Adrenal gland (tissue), 9 donors: ENCODE measurements at regions not wholly inside any gene's neighbourhood (a gene's known extent, or its start where the extent isn't known, plus 50 kb on each side); places are given as distances from the start of the nearest gene placed in this dataset.
A peak's percentile ranks its signal among the peaks of the same experiment; 100 is the strongest.

Experiments
- DNase-seq, 7 donors: peaks; one replicate each; pipeline ENCODE4 v3.0.0-alpha.2; 2019 to 2020
- H3K27ac ChIP-seq, 5 donors: fragments of 200-600 bp; sonication (generic) in 4 of 5; 1 replicate in 3 of 5; 2 replicates in 2 of 5; pipeline versions ENCODE4 v1.5.1 to v1.8.0; 2016 to 2020; ENCODE audit warnings: mild to moderate bottlenecking in 1 of 5
- H3K27me3 ChIP-seq: fragments of 200-600 bp; 2 replicates; pipeline ENCODE4 v1.8.0; 2021
- H3K36me3 ChIP-seq, 2 donors: fragments of 200-600 bp; replicated peaks in 1 of 2; 1 replicate in 1 of 2; 2 replicates in 1 of 2; pipeline versions ENCODE4 v1.5.1 to v1.8.0; 2018 to 2022
- H3K4me1 ChIP-seq, 2 donors: fragments of 200-600 bp; replicated peaks in 1 of 2; 1 replicate in 1 of 2; 2 replicates in 1 of 2; pipeline versions ENCODE4 v1.5.1 to v1.8.0; 2018 to 2021
- H3K4me3 ChIP-seq, 4 donors: fragments of 200-600 bp; sonication (generic) in 3 of 4; one replicate each; pipeline ENCODE4 v1.5.1; 2016 to 2018
- H3K9me3 ChIP-seq, 3 donors: fragments of 200-600 bp; sonication (generic) in 1 of 3; replicated peaks in 1 of 3; 1 replicate in 2 of 3; 2 replicates in 1 of 3; pipeline versions ENCODE4 v1.5.1 to v1.8.0; 2016 to 2021
- POLR2A ChIP-seq, 2 donors: fragments of 450-650 bp; IDR thresholded peaks; one replicate each; pipeline ENCODE4 v1.6.1; 2017; ENCODE audit warnings: antibody characterized with exemption in 2 of 2, mild to moderate bottlenecking in 2 of 2, moderate library complexity in 1 of 2
- WGBS, 4 donors: extraction: QIAGEN DNeasy Blood & Tissue Kit in 2 of 4; methylation state at CpG; one replicate each; pipeline versions ENCODE4 v1.1.5 to v1.1.7; 2013 to 2017; 5-methylcytosine and 5-hydroxymethylcytosine counted together
- intact Hi-C, 2 donors: fragments of 100-400 bp; cut with DNase I; formaldehyde crosslinking; loops; one replicate each; pipeline versions ENCODE4 v1.14.1 to v1.15.0; 2022 to 2023
- TF ChIP-seq, protein P1 (sequence below), 6 experiments: fragments of 450-650 bp in 4 of 6; fragments of 200-600 bp in 2 of 6; sonication (generic) in 1 of 6; IDR thresholded peaks; 1 replicate in 5 of 6; 2 replicates in 1 of 6; pipeline versions ENCODE4 v1.5.1 to v1.8.0; 2016 to 2021; ENCODE audit warnings: antibody characterized with exemption in 6 of 6, mild to moderate bottlenecking in 2 of 6, moderate library complexity in 1 of 6
- donor health status: healthy with polysubstance abuse.
- donor health status: Bipolar disorder and iron deficiency.
- donor health status: DM: yes; HTN: yes; CAD: no.
- donor health status: DM: no; HTN: no; CAD: no.
- donor health status: DM: no; HTN: no; CAD: no.

GRCh38 chr10:31754803-31755624 lies 173.6 kb downstream of the ARHGAP12 start:
- intact Hi-C loops = no loop called here
- WGBS, 4 donors = 51 to 69% (median 54%) methylated on average over 13 to 14 of the region's 14 CpGs
- peak in 6 of 7 donors; percentile 43 to 71 (median 62) for DNase-seq
- peaks cover 12 to 54% of the 10 kb centered on the region in 2 donors for H3K4me1 ChIP-seq
- H3K36me3 ChIP-seq = no peaks in the 10 kb centered on the region
- no peak overlapping the region for H3K4me3 ChIP-seq
- peak in 1 of 2 donors; percentile 22 for TF ChIP-seq POLR2A (IDR thresholded peaks at IDR 0.05)
- TF ChIP-seq, protein P1, sequence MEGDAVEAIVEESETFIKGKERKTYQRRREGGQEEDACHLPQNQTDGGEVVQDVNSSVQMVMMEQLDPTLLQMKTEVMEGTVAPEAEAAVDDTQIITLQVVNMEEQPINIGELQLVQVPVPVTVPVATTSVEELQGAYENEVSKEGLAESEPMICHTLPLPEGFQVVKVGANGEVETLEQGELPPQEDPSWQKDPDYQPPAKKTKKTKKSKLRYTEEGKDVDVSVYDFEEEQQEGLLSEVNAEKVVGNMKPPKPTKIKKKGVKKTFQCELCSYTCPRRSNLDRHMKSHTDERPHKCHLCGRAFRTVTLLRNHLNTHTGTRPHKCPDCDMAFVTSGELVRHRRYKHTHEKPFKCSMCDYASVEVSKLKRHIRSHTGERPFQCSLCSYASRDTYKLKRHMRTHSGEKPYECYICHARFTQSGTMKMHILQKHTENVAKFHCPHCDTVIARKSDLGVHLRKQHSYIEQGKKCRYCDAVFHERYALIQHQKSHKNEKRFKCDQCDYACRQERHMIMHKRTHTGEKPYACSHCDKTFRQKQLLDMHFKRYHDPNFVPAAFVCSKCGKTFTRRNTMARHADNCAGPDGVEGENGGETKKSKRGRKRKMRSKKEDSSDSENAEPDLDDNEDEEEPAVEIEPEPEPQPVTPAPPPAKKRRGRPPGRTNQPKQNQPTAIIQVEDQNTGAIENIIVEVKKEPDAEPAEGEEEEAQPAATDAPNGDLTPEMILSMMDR (IDR thresholded peaks at IDR 0.05) = no peak
- H3K27me3 ChIP-seq = no peaks in the 10 kb centered on the region
- H3K9me3 ChIP-seq = no peaks in the 10 kb centered on the region
- peak overlapping the region in 4 of 5 donors; percentile 0 to 87 (median 73) for H3K27ac ChIP-seq

GRCh38 chr10:31753681-31754080 lies 174.9 kb downstream of the ARHGAP12 start:
- intact Hi-C loops = no loop called here
- Histone ChIP-seq H3K4me1 (peaks cover 12 to 60% of the 10 kb centered on the region in 2 donors), H3K9me3 (no peaks in the 10 kb centered on the region), H3K36me3 (no peaks in the 10 kb centered on the region), H3K4me3 (no peak overlapping the region), H3K27ac (peak overlapping the region in 3 of 5 donors; percentile 63 to 87 (median 83)), H3K27me3 (no peaks in the 10 kb centered on the region)
- TF ChIP-seq POLR2A (IDR thresholded peaks at IDR 0.05) = no peak
- TF ChIP-seq, protein P1 (IDR thresholded peaks at IDR 0.05) = no peak
- 85 to 94% (median 91%) methylated on average over 4 to 6 of the region's 6 CpGs for WGBS, 4 donors
- peak in 1 of 7 donors; percentile 16 for DNase-seq

GRCh38 chr10:31752170-31752569 lies 176.5 kb downstream of the ARHGAP12 start:
- WGBS, 4 donors = 91 to 100% (median 100%) methylated on average over 1 of the region's 1 CpG
- Histone ChIP-seq H3K27me3 (no peaks in the 10 kb centered on the region), H3K36me3 (no peaks in the 10 kb centered on the region), H3K27ac (no peak overlapping the region), H3K9me3 (no peaks in the 10 kb centered on the region), H3K4me1 (peaks cover 12 to 45% of the 10 kb centered on the region in 2 donors), H3K4me3 (no peak overlapping the region)
- intact Hi-C loops = no loop called here
- no peak for DNase-seq
- TF ChIP-seq, protein P1 (IDR thresholded peaks at IDR 0.05) = no peak
- no peak for TF ChIP-seq POLR2A (IDR thresholded peaks at IDR 0.05)

GRCh38 chr10:31751738-31752080 lies 176.9 kb downstream of the ARHGAP12 start:
- no peak overlapping the region for H3K4me3 ChIP-seq
- peak overlapping the region in 1 of 5 donors; percentile 48 for H3K27ac ChIP-seq
- peaks cover 12 to 44% of the 10 kb centered on the region in 2 donors for H3K4me1 ChIP-seq
- DNase-seq = no peak
- TF ChIP-seq, protein P1 (IDR thresholded peaks at IDR 0.05) = no peak
- TF ChIP-seq POLR2A (IDR thresholded peaks at IDR 0.05) = no peak
- no peaks in the 10 kb centered on the region for H3K9me3 ChIP-seq
- 80 to 92% (median 86%) methylated on average over 8 to 9 of the region's 9 CpGs for WGBS, 4 donors
- H3K36me3 ChIP-seq = no peaks in the 10 kb centered on the region
- intact Hi-C loops = no loop called here
- no peaks in the 10 kb centered on the region for H3K27me3 ChIP-seq
